ENCODE measurements at regions not wholly inside any gene's neighbourhood (a gene's known extent, or its start where the extent isn't known, plus 50 kb on each side); places are given as distances from the start of the nearest gene placed in this dataset.

- TF ChIP-seq ZNF281 (CRISPR knock-in tag; IDR thresholded peaks at IDR 0.05; ENCODE audit: borderline replicate concordance) (0 out of 2 replicates have a peak, but pooled peaks have one; percentile 21), ZNF644 (CRISPR knock-in tag; IDR thresholded peaks at IDR 0.05; ENCODE audit: low read depth) (0 out of 2 replicates have a peak, but pooled peaks have one; percentile 58), ZNF746 (CRISPR knock-in tag; IDR thresholded peaks at IDR 0.05) (peak; percentile 36; the same call in 1 of the 2 replicates), ZNF382 (CRISPR knock-in tag; IDR thresholded peaks at IDR 0.05; ENCODE audit: borderline replicate concordance) (no peak), NR2F6 (IDR thresholded peaks at IDR 0.05) (no peak), NR2F6 (CRISPR knock-in tag; IDR thresholded peaks at IDR 0.05) (peak; percentile 26; the same call in 1 of the 2 replicates), HDAC2 (CRISPR knock-in tag; IDR thresholded peaks at IDR 0.05) (peak; percentile 60; the same call in 1 of the 2 replicates), HMG20B (CRISPR knock-in tag; conservative IDR thresholded peaks at IDR 0.05) (0 out of 2 replicates have a peak, but pooled peaks have one; percentile 26), PITX1 (CRISPR knock-in tag; IDR thresholded peaks at IDR 0.05) (peak; percentile 41; the same call in 1 of the 2 replicates), SOX13 (IDR thresholded peaks at IDR 0.05) (no peak), SOX13 (CRISPR knock-in tag; conservative IDR thresholded peaks at IDR 0.05 in 1 of 2, IDR thresholded peaks at IDR 0.05 in 1 of 2) (peak in 1 of 2 experiments; percentile 75; a peak in 2 of 4 replicates), NR2F2 (IDR thresholded peaks at IDR 0.05; ENCODE audit: borderline replicate concordance, low read depth) (peak; percentile 60; the same call in 1 of the 2 replicates), ARID5B (CRISPR knock-in tag; IDR thresholded peaks at IDR 0.05) (peak; percentile 83), MEF2D (CRISPR knock-in tag; IDR thresholded peaks at IDR 0.05) (peak; percentile 48; the same call in 1 of the 2 replicates), SIX4 (CRISPR knock-in tag; IDR thresholded peaks at IDR 0.05) (peak; percentile 79; the same call in 1 of the 2 replicates), THRA (CRISPR knock-in tag; IDR thresholded peaks at IDR 0.05; ENCODE audit: borderline replicate concordance) (peak; percentile 57; the same call in 1 of the 2 replicates), GATAD2A (CRISPR knock-in tag; IDR thresholded peaks at IDR 0.05) (peak; percentile 66), MED1 (CRISPR knock-in tag; IDR thresholded peaks at IDR 0.05) (peak; percentile 77), ZNF3 (CRISPR knock-in tag; IDR thresholded peaks at IDR 0.05) (peak; percentile 50; the same call in 1 of the 2 replicates), ZNF710 (CRISPR knock-in tag; IDR thresholded peaks at IDR 0.05; ENCODE audit: borderline replicate concordance) (peak; percentile 81; the same call in 1 of the 2 replicates), HOXA5 (CRISPR knock-in tag; IDR thresholded peaks at IDR 0.05) (no peak)
These were observed 417.7 kb upstream of the TBL1XR1 start (continued) for GRCh38 chr3:177615015-177615414.
